Left ventricle myocardium inferior (tissue), 1 donor: ENCODE measurements at regions not wholly inside any gene's neighbourhood (a gene's known extent, or its start where the extent isn't known, plus 50 kb on each side); places are given as distances from the start of the nearest gene placed in this dataset.

Experiments
- DNase-seq: peaks from one replicate; pipeline ENCODE4 v3.0.0-alpha.2; 2020
- H3K27ac ChIP-seq: fragments of 200-600 bp; replicated peaks from 2 replicates; pipeline ENCODE4 v1.8.0; 2021
- H3K27me3 ChIP-seq: fragments of 200-600 bp; 2 replicates; pipeline ENCODE4 v1.8.0; 2021; ENCODE audit warnings: low read depth
- H3K36me3 ChIP-seq: fragments of 200-600 bp; 2 replicates; pipeline ENCODE4 v1.8.0; 2021
- H3K4me1 ChIP-seq: fragments of 200-600 bp; 2 replicates; pipeline ENCODE4 v1.8.0; 2021
- H3K4me3 ChIP-seq: fragments of 200-600 bp; 2 replicates; pipeline ENCODE4 v1.8.0; 2021; ENCODE audit warnings: mild to moderate bottlenecking, moderate library complexity
- H3K9me3 ChIP-seq: fragments of 200-600 bp; replicated peaks from 2 replicates; pipeline ENCODE4 v1.8.0; 2021
- intact Hi-C: fragments of 100-400 bp; cut with micrococcal nuclease; formaldehyde crosslinking; loops from one replicate; pipeline ENCODE4 v1.11.0; 2022
- TF ChIP-seq, protein P1 (sequence below): fragments of 200-600 bp; IDR thresholded peaks from 2 replicates; pipeline ENCODE4 v1.8.0; 2021; ENCODE audit warnings: antibody characterized with exemption, mild to moderate bottlenecking, borderline replicate concordance
- donor health status: DM: no; HTN: yes; CAD: no; lungs with severe emphysema.

- Histone ChIP-seq H3K27me3 (no peaks in the 10 kb centered on the region), H3K27ac (peak overlapping the region; percentile 42), H3K4me3 (no peak overlapping the region), H3K4me1 (no peaks in the 10 kb centered on the region), H3K9me3 (no peaks in the 10 kb centered on the region), H3K36me3 (no peaks in the 10 kb centered on the region)
- intact Hi-C loops, result no loop called here
- TF ChIP-seq, protein P1, sequence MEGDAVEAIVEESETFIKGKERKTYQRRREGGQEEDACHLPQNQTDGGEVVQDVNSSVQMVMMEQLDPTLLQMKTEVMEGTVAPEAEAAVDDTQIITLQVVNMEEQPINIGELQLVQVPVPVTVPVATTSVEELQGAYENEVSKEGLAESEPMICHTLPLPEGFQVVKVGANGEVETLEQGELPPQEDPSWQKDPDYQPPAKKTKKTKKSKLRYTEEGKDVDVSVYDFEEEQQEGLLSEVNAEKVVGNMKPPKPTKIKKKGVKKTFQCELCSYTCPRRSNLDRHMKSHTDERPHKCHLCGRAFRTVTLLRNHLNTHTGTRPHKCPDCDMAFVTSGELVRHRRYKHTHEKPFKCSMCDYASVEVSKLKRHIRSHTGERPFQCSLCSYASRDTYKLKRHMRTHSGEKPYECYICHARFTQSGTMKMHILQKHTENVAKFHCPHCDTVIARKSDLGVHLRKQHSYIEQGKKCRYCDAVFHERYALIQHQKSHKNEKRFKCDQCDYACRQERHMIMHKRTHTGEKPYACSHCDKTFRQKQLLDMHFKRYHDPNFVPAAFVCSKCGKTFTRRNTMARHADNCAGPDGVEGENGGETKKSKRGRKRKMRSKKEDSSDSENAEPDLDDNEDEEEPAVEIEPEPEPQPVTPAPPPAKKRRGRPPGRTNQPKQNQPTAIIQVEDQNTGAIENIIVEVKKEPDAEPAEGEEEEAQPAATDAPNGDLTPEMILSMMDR, result no peak
- peak; percentile 22 for DNase-seq
These were observed 853.8 kb downstream of the MAFB start for GRCh38 chr20:39835130-39835842.

GRCh38 chr20:39830903-39831302 is 858.1 kb downstream of the MAFB start:
- H3K27ac ChIP-seq, result no peak overlapping the region
- H3K4me1 ChIP-seq, result no peaks in the 10 kb centered on the region
- no peak for DNase-seq
- peaks cover 19% of the 10 kb centered on the region for H3K27me3 ChIP-seq
- TF ChIP-seq, protein P1, result no peak
- intact Hi-C loops, result no loop called here
- no peaks in the 10 kb centered on the region for H3K9me3 ChIP-seq
- H3K4me3 ChIP-seq, result no peak overlapping the region
- H3K36me3 ChIP-seq, result no peaks in the 10 kb centered on the region

DNA sequence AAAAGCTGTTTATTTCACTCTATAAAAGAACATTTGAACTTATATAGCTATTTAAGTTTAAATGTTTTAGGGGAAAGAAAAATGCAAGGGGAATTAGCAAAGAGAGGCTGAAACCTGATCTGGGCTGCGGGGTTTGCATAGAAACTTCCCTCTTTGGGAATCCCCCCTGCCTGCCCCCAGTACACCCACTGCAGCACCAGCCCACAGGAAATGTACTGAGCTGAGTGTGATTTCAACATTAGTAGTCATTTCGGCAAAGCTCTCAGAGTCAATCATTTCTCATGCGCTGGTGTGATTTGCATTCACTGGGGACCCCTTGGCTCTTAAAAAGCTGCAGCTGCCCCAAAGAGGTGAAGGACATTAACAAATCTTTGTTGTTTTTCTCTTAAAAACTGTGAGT is 859.4 kb downstream of the MAFB start:
- H3K4me3 ChIP-seq, result no peak overlapping the region
- no peak for DNase-seq
- TF ChIP-seq, protein P1, result no peak
- H3K27ac ChIP-seq, result no peak overlapping the region
- no peaks in the 10 kb centered on the region for H3K9me3 ChIP-seq
- intact Hi-C loops, result no loop called here
- peaks cover 19% of the 10 kb centered on the region for H3K27me3 ChIP-seq
- no peaks in the 10 kb centered on the region for H3K36me3 ChIP-seq
- H3K4me1 ChIP-seq, result no peaks in the 10 kb centered on the region

GRCh38 chr20:39829256-39829655 is 859.8 kb downstream of the MAFB start:
- Histone ChIP-seq H3K4me1 (no peaks in the 10 kb centered on the region), H3K4me3 (no peak overlapping the region), H3K27ac (no peak overlapping the region), H3K9me3 (no peaks in the 10 kb centered on the region), H3K36me3 (no peaks in the 10 kb centered on the region), H3K27me3 (peaks cover 19% of the 10 kb centered on the region)
- TF ChIP-seq, protein P1, result peak; percentile 54
- DNase-seq, result peak; percentile 30
- intact Hi-C loops, result no loop called here

DNA sequence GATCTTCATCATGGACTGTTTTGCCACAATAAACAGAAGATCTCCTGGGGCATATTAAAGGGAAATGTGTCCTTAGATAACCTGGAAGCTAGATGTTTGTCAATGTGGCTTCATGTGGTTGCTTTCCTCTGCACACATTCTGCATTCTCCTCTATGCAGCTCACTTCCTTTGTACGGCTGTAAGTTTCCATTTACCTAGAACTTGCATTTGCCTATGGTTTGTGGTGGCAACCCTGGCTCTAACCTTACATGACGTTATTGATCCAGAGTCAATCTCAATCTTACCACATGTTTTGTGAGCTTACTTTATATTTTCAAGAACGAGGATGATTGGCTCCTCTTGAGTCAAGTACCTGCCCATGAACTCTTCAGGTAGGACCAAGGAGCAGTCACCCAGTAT is 863.1 kb downstream of the MAFB start:
- H3K27me3 ChIP-seq, result peaks cover 19% of the 10 kb centered on the region
- TF ChIP-seq, protein P1, result no peak
- no peaks in the 10 kb centered on the region for H3K4me1 ChIP-seq
- H3K4me3 ChIP-seq, result no peak overlapping the region
- no peaks in the 10 kb centered on the region for H3K36me3 ChIP-seq
- no peak overlapping the region for H3K27ac ChIP-seq
- H3K9me3 ChIP-seq, result no peaks in the 10 kb centered on the region
- intact Hi-C loops, result no loop called here
- DNase-seq, result no peak
